SK-N-SH treated with all-trans-retinoic acid at 6 μM for 48 hours (cell line): ENCODE measurements at regions not wholly inside any gene's neighbourhood (a gene's known extent, or its start where the extent isn't known, plus 50 kb on each side); places are given as distances from the start of the nearest gene placed in this dataset.

Source experiments
- ZFP3 ChIP-seq: fragments of 250-450 bp; sonication (Bioruptor Pico); IDR thresholded peaks from 2 replicates; pipeline ENCODE4 v1.5.0; 2020; ENCODE audit warnings: mild to moderate bottlenecking, moderate library complexity
- TF ChIP-seq, protein P1 (sequence below): fragments of 250-450 bp; sonication (Bioruptor Pico); IDR thresholded peaks from 2 replicates; pipeline ENCODE4 v1.8.0; 2020; ENCODE audit warnings: mild to moderate bottlenecking, moderate library complexity, borderline replicate concordance

DNA sequence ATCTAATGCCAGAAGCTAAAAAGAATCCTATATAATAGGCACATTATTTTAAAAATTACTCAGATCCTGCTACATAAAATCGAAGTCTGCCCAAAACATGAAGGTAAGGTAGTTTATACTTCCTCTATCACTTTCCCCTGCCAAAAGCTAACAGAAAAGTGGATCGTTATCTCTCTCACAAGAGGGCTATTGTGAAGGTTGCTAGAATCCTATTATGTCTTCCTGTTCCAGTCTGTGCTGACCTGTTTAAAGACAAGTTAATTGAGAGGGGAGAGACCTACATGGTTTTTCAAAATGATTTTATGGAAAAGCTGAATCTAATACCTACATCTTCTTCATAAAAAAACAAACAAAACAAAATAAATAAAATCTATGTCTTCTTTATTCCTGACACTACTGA lies 1410.9 kb upstream of the CDH8 start:
- TF ChIP-seq ZFP3 = no peak
- TF ChIP-seq, protein P1, sequence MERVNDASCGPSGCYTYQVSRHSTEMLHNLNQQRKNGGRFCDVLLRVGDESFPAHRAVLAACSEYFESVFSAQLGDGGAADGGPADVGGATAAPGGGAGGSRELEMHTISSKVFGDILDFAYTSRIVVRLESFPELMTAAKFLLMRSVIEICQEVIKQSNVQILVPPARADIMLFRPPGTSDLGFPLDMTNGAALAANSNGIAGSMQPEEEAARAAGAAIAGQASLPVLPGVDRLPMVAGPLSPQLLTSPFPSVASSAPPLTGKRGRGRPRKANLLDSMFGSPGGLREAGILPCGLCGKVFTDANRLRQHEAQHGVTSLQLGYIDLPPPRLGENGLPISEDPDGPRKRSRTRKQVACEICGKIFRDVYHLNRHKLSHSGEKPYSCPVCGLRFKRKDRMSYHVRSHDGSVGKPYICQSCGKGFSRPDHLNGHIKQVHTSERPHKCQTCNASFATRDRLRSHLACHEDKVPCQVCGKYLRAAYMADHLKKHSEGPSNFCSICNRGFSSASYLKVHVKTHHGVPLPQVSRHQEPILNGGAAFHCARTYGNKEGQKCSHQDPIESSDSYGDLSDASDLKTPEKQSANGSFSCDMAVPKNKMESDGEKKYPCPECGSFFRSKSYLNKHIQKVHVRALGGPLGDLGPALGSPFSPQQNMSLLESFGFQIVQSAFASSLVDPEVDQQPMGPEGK (CRISPR knock-in tag) = no peak
